ENCODE measurements at regions not wholly inside any gene's neighbourhood (a gene's known extent, or its start where the extent isn't known, plus 50 kb on each side); places are given as distances from the start of the nearest gene placed in this dataset.

DNA sequence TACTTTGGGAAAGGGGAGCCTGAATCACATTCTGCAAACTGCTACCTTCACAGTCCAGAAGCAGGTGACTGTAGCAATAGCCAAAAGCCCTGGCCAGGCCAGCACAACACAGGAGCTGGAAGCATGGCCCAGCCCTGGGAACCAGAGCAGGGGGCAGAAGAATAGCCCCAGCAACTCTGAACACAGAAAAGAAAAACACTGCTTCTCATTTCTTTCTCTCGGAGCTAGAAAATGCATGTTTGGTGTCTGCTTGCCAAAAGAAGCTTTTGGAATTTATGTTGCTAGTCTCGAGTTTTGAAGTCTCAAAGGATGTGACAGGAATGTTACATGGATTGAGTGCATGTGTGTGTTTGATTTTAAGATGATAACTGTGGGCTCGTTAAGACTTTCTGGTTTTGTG is 79.8 kb upstream of the SCAF8 start:
- Histone ChIP-seq H3K79me2 (ENCODE audit: low read depth) (no peaks in the 10 kb centered on the region), H3K9me3 (ENCODE audit: insufficient read depth, low read depth) (no peaks in the 10 kb centered on the region), H3F3A (ENCODE audit: insufficient read depth, low read depth) (no peaks in the 10 kb centered on the region), H4K20me1 (ENCODE audit: insufficient read depth) (no peaks in the 10 kb centered on the region), H3K4me2 (no peak overlapping the region), H2AFZ (no peak overlapping the region), H3K27ac (no peak overlapping the region), H3K4me3 (no peak overlapping the region), H3K9me2 (ENCODE audit: insufficient read depth) (no peaks in the 10 kb centered on the region), H3K27me3 (ENCODE audit: insufficient read depth, low read depth) (no peaks in the 10 kb centered on the region), H3K36me3 (ENCODE audit: low read depth) (no peaks in the 10 kb centered on the region), H3K4me1 (replicated peaks; ENCODE audit: insufficient read depth) (no peaks in the 10 kb centered on the region)
- intact Hi-C loops (cut with micrococcal nuclease; ENCODE audit: unreplicated experiment): no loop called here
- POLR2A ChIA-PET (ENCODE audit: unreplicated experiment): no interaction called here
- no TSS peak for BruUV-seq (replicated peaks)
- TF ChIP-seq, protein P1, sequence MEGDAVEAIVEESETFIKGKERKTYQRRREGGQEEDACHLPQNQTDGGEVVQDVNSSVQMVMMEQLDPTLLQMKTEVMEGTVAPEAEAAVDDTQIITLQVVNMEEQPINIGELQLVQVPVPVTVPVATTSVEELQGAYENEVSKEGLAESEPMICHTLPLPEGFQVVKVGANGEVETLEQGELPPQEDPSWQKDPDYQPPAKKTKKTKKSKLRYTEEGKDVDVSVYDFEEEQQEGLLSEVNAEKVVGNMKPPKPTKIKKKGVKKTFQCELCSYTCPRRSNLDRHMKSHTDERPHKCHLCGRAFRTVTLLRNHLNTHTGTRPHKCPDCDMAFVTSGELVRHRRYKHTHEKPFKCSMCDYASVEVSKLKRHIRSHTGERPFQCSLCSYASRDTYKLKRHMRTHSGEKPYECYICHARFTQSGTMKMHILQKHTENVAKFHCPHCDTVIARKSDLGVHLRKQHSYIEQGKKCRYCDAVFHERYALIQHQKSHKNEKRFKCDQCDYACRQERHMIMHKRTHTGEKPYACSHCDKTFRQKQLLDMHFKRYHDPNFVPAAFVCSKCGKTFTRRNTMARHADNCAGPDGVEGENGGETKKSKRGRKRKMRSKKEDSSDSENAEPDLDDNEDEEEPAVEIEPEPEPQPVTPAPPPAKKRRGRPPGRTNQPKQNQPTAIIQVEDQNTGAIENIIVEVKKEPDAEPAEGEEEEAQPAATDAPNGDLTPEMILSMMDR (conservative IDR thresholded peaks at IDR 0.05): no peak
- TF ChIP-seq EZH2 (IDR thresholded peaks at IDR 0.05; ENCODE audit: low read depth): no peak
- CTCF ChIA-PET: no interaction called here
- DNase-seq: no peak

DNA sequence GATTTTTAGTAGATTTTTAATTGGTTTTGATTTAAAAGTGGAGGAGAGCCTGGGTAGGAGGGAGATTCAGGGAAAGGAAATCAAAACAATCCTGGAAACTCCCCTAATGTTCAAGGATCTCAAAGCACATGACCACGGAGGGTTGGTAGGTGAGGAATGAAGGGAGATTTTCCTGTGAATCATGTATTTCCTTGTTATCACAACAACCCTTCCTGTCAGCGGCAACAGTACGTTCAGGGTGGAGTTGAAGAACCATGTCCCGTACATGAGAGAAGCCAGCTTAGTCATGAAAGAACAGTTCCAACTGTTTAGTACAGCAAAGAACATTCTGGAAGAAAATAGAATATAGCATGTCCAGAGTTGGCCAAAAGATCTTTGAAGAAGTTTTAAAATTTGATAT is 79.4 kb upstream of the SCAF8 start:
- Histone ChIP-seq H3F3A (ENCODE audit: insufficient read depth, low read depth) (no peaks in the 10 kb centered on the region), H4K20me1 (ENCODE audit: insufficient read depth) (no peaks in the 10 kb centered on the region), H2AFZ (no peak overlapping the region), H3K27ac (no peak overlapping the region), H3K4me3 (no peak overlapping the region), H3K9me3 (ENCODE audit: insufficient read depth, low read depth) (no peaks in the 10 kb centered on the region), H3K27me3 (ENCODE audit: insufficient read depth, low read depth) (no peaks in the 10 kb centered on the region), H3K79me2 (ENCODE audit: low read depth) (no peaks in the 10 kb centered on the region), H3K4me2 (no peak overlapping the region), H3K9me2 (ENCODE audit: insufficient read depth) (no peaks in the 10 kb centered on the region), H3K4me1 (replicated peaks; ENCODE audit: insufficient read depth) (no peaks in the 10 kb centered on the region), H3K36me3 (ENCODE audit: low read depth) (no peaks in the 10 kb centered on the region)
- peak in 1 of 2 experiments; percentile 1 for DNase-seq
- no peak for TF ChIP-seq EZH2 (IDR thresholded peaks at IDR 0.05; ENCODE audit: low read depth)
- TF ChIP-seq, protein P1 (conservative IDR thresholded peaks at IDR 0.05): no peak
- ChIA-PET POLR2A (ENCODE audit: unreplicated experiment) (interaction anchor here (0.6 kb wide), 1 partner anchor 267 kb away, joined by 5 read pairs; no protein-coding TSS in a partner anchor), CTCF (no interaction called here)
- no TSS peak for BruUV-seq (replicated peaks)
- intact Hi-C loops (cut with micrococcal nuclease; ENCODE audit: unreplicated experiment): no loop called here

DNA sequence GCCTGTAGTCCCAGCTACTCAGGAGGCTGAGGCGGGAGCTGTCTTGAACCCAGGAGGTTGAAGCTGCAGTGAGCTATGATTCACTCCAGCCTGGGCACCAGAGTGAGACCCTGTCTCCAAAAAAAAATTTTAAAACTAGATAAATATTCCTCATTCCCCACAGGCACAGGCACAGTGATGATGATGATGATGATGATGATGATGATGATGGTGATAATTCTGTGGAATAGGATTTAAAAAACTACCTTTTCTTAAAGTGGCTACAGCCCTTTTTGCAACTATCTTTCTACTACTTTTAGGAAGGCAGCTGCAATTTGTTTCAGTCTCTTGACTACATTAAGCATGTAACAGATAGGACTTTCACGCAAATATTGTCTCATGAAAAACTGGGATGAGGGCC is 76.6 kb upstream of the SCAF8 start:
- intact Hi-C loops (cut with micrococcal nuclease; ENCODE audit: unreplicated experiment): no loop called here
- POLR2A ChIA-PET (ENCODE audit: unreplicated experiment): no interaction called here
- no peaks in the 10 kb centered on the region for H3K36me3 ChIP-seq (ENCODE audit: low read depth)
- BruUV-seq (replicated peaks): no TSS peak
- no peak for TF ChIP-seq EZH2 (IDR thresholded peaks at IDR 0.05; ENCODE audit: low read depth)
- TF ChIP-seq, protein P1 (conservative IDR thresholded peaks at IDR 0.05): no peak
- no peaks in the 10 kb centered on the region for H4K20me1 ChIP-seq (ENCODE audit: insufficient read depth)
- no peaks in the 10 kb centered on the region for H3F3A ChIP-seq (ENCODE audit: insufficient read depth, low read depth)
- no peak overlapping the region for H2AFZ ChIP-seq
- no peak overlapping the region for H3K4me2 ChIP-seq
- no peaks in the 10 kb centered on the region for H3K4me1 ChIP-seq (replicated peaks; ENCODE audit: insufficient read depth)
- no peaks in the 10 kb centered on the region for H3K27me3 ChIP-seq (ENCODE audit: insufficient read depth, low read depth)
- no peaks in the 10 kb centered on the region for H3K9me3 ChIP-seq (ENCODE audit: insufficient read depth, low read depth)
- H3K9me2 ChIP-seq (ENCODE audit: insufficient read depth): no peaks in the 10 kb centered on the region
- no peak for DNase-seq
- CTCF ChIA-PET: no interaction called here
- H3K79me2 ChIP-seq (ENCODE audit: low read depth): no peaks in the 10 kb centered on the region
- no peak overlapping the region for H3K4me3 ChIP-seq
- no peak overlapping the region for H3K27ac ChIP-seq
